ENCODE measurements at regions not wholly inside any gene's neighbourhood (a gene's known extent, or its start where the extent isn't known, plus 50 kb on each side); places are given as distances from the start of the nearest gene placed in this dataset.

GRCh38 chr2:237156857-237157779 lies 71.4 kb downstream of the COPS8 start:
- TF ChIP-seq CTCF (IDR thresholded peaks at IDR 0.05) (no peak), POLR2A (IDR thresholded peaks at IDR 0.05) (no peak)
